ENCODE measurements at regions not wholly inside any gene's neighbourhood (a gene's known extent, or its start where the extent isn't known, plus 50 kb on each side); places are given as distances from the start of the nearest gene placed in this dataset.
"Not testable (repeated sequence)": the region's sequence is repeated elsewhere in the genome, so short reads cannot be mapped to it uniquely, and the experiment has no call there.

- Histone ChIP-seq H3K27ac (no peak overlapping the region), H3K36me3 (no peaks in the 10 kb centered on the region), H3K4me3 (no peak overlapping the region), H3K27me3 (no peaks in the 10 kb centered on the region), H3K4me1 (no peaks in the 10 kb centered on the region), H3K9me3 (no peaks in the 10 kb centered on the region)
- DNase-seq, result no peak
- TF ChIP-seq CTCF (IDR thresholded peaks at IDR 0.05), result no peak
- ATAC-seq, result no peak
- intact Hi-C loops (cut with DNase I), result loop anchor here in 1 of 10 donors (10.0 kb wide), 1 partner anchor 1493 kb away; the partner anchor contains the start of gene IFNA21
- WGBS, 2 donors, result 54 to 62% methylated on average over 1 of the region's 1 CpG
Observed at GRCh38 chr9:22657713-22658112, 211.1 kb downstream of the DMRTA1 start.

GRCh38 chr9:22658484-22658883 lies 211.9 kb downstream of the DMRTA1 start:
- not testable (repeated sequence) for H3K4me3 ChIP-seq
- 50 to 55% methylated on average over 2 of the region's 2 CpGs for WGBS, 2 donors

GRCh38 chr9:22682536-22682935 lies 235.9 kb downstream of the DMRTA1 start:
- WGBS, 2 donors, result 46 to 52% methylated on average over 3 of the region's 3 CpGs
- no peak for ATAC-seq
- intact Hi-C loops (cut with DNase I), result no loop called here
- no peak overlapping the region for H3K4me3 ChIP-seq
- peaks cover 0 to 3% (median 0%) of the 10 kb centered on the region in 9 donors for H3K4me1 ChIP-seq
- no peak overlapping the region for H3K27ac ChIP-seq
- H3K27me3 ChIP-seq, result no peaks in the 10 kb centered on the region
- TF ChIP-seq CTCF (IDR thresholded peaks at IDR 0.05), result no peak
- no peaks in the 10 kb centered on the region for H3K36me3 ChIP-seq
- no peak for DNase-seq
- peaks cover 0 to 3% (median 0%) of the 10 kb centered on the region in 11 donors for H3K9me3 ChIP-seq

More at GRCh38 chr9:22658484-22658883, 211.9 kb downstream of the DMRTA1 start:
- not testable (repeated sequence) for H3K9me3 ChIP-seq, H3K27ac ChIP-seq, H3K27me3 ChIP-seq, ATAC-seq, H3K36me3 ChIP-seq, DNase-seq, H3K4me1 ChIP-seq
- intact Hi-C loops (cut with DNase I), result loop anchor here in 1 of 10 donors (10.0 kb wide), 1 partner anchor 1494 kb away; the partner anchor contains the start of gene IFNA21

- no peaks in the 10 kb centered on the region for H3K36me3 ChIP-seq
- peaks cover 0 to 8% (median 0%) of the 10 kb centered on the region in 11 donors for H3K9me3 ChIP-seq
- peaks cover 0 to 3% (median 0%) of the 10 kb centered on the region in 9 donors for H3K4me1 ChIP-seq
- no peak for TF ChIP-seq CTCF (IDR thresholded peaks at IDR 0.05)
- ATAC-seq (no peak), DNase-seq (no peak)
- intact Hi-C loops (cut with DNase I), result no loop called here
- no peak overlapping the region for H3K27ac ChIP-seq
- no peak overlapping the region for H3K4me3 ChIP-seq
- WGBS, 2 donors, result 44 to 48% methylated on average over 4 of the region's 4 CpGs
- no peaks in the 10 kb centered on the region for H3K27me3 ChIP-seq
Observed at GRCh38 chr9:22682961-22683699, 236.5 kb downstream of the DMRTA1 start.

- ATAC-seq (no peak), DNase-seq (no peak)
- H3K4me1 ChIP-seq, result peaks cover 0 to 3% (median 0%) of the 10 kb centered on the region in 9 donors
- TF ChIP-seq CTCF (IDR thresholded peaks at IDR 0.05), result no peak
- intact Hi-C loops (cut with DNase I), result no loop called here
- WGBS, 2 donors, result 31 to 32% methylated on average over 2 of the region's 2 CpGs
- H3K4me3 ChIP-seq, result no peak overlapping the region
- H3K27ac ChIP-seq, result no peak overlapping the region
- peaks cover 0 to 9% (median 0%) of the 10 kb centered on the region in 11 donors for H3K9me3 ChIP-seq
- no peaks in the 10 kb centered on the region for H3K36me3 ChIP-seq
- no peaks in the 10 kb centered on the region for H3K27me3 ChIP-seq
Observed at GRCh38 chr9:22683700-22684075, 237.1 kb downstream of the DMRTA1 start.

All from heart right ventricle (tissue), 16 donors.